GM06990 (cell line): ENCODE measurements at regions not wholly inside any gene's neighbourhood (a gene's known extent, or its start where the extent isn't known, plus 50 kb on each side); places are given as distances from the start of the nearest gene placed in this dataset.
"Not testable (repeated sequence)": the region's sequence is repeated elsewhere in the genome, so short reads cannot be mapped to it uniquely, and the experiment has no call there.

Experiments used
- DNase-seq: peaks from one replicate; pipeline ENCODE4 v3.0.0-alpha.2; 2011; ENCODE audit not compliant: insufficient read length; ENCODE audit errors: extremely low read depth
- H3K27me3 ChIP-seq: replicated peaks from 2 replicates; pipeline ENCODE4 v1.6.0; 2011; ENCODE audit warnings: low read length; ENCODE audit not compliant: control insufficient read depth, insufficient read depth
- H3K36me3 ChIP-seq: 2 replicates; pipeline ENCODE4 v1.5.1; 2011; ENCODE audit warnings: low read length; ENCODE audit not compliant: control insufficient read depth, insufficient read depth
- H3K4me3 ChIP-seq: replicated peaks from 2 replicates; pipeline ENCODE4 v1.5.1; 2011; ENCODE audit warnings: low read depth, mild to moderate bottlenecking, control low read depth, low read length
- TF ChIP-seq, protein P1 (sequence below): IDR thresholded peaks from 2 replicates; pipeline ENCODE4 v1.5.1; 2011; ENCODE audit warnings: low read length, control low read depth, mild to moderate bottlenecking, inconsistent platforms; ENCODE audit not compliant: insufficient read depth, poor library complexity, severe bottlenecking

- Histone ChIP-seq H3K36me3 (no peaks in the 10 kb centered on the region), H3K27me3 (no peaks in the 10 kb centered on the region), H3K4me3 (no peak overlapping the region)
- DNase-seq = no peak
- TF ChIP-seq, protein P1, sequence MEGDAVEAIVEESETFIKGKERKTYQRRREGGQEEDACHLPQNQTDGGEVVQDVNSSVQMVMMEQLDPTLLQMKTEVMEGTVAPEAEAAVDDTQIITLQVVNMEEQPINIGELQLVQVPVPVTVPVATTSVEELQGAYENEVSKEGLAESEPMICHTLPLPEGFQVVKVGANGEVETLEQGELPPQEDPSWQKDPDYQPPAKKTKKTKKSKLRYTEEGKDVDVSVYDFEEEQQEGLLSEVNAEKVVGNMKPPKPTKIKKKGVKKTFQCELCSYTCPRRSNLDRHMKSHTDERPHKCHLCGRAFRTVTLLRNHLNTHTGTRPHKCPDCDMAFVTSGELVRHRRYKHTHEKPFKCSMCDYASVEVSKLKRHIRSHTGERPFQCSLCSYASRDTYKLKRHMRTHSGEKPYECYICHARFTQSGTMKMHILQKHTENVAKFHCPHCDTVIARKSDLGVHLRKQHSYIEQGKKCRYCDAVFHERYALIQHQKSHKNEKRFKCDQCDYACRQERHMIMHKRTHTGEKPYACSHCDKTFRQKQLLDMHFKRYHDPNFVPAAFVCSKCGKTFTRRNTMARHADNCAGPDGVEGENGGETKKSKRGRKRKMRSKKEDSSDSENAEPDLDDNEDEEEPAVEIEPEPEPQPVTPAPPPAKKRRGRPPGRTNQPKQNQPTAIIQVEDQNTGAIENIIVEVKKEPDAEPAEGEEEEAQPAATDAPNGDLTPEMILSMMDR = no peak
Measured at GRCh38 chr2:234898534-234899053, 53.2 kb upstream of the SH3BP4 start.

DNA sequence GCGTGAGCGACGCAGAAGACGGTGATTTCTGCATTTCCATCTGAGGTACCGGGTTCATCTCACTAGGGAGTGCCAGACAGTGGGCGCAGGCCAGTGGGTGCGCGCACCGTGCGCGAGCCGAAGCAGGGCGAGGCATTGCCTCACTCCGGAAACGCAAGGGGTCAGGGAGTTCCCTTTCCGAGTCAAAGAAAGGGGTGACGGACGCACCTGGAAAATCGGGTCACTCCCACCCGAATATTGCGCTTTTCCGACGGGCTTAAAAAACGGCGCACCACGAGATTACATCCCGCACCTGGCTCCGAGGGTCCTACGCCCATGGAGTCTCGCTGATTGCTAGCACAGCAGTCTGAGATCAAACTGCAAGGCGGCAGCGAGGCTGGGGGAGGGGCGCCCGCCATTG is 63.4 kb upstream of the SH3BP4 start:
- DNase-seq, H3K36me3 ChIP-seq, H3K27me3 ChIP-seq, H3K4me3 ChIP-seq: not testable (repeated sequence)

GRCh38 chr2:234887195-234887594 is 64.6 kb upstream of the SH3BP4 start:
- H3K36me3 ChIP-seq = no peaks in the 10 kb centered on the region
- no peaks in the 10 kb centered on the region for H3K27me3 ChIP-seq
- TF ChIP-seq, protein P1 = no peak
- no peak for DNase-seq
- H3K4me3 ChIP-seq = no peak overlapping the region

GRCh38 chr2:234885886-234886285 is 65.9 kb upstream of the SH3BP4 start:
- Histone ChIP-seq H3K36me3 (no peaks in the 10 kb centered on the region), H3K27me3 (no peaks in the 10 kb centered on the region), H3K4me3 (no peak overlapping the region)
- TF ChIP-seq, protein P1 = no peak
- no peak for DNase-seq

GRCh38 chr2:234885118-234885517 is 66.7 kb upstream of the SH3BP4 start:
- H3K27me3 ChIP-seq = no peaks in the 10 kb centered on the region

GRCh38 chr2:234884591-234884990 is 67.2 kb upstream of the SH3BP4 start:
- no peak for DNase-seq
- H3K36me3 ChIP-seq = no peaks in the 10 kb centered on the region
- no peak overlapping the region for H3K4me3 ChIP-seq
- no peaks in the 10 kb centered on the region for H3K27me3 ChIP-seq
- TF ChIP-seq, protein P1 = no peak

More at GRCh38 chr2:234885118-234885517, 66.7 kb upstream of the SH3BP4 start:
- TF ChIP-seq, protein P1 = no peak
- DNase-seq = no peak
- Histone ChIP-seq H3K36me3 (no peaks in the 10 kb centered on the region), H3K4me3 (no peak overlapping the region)
